HT1080 (cell line): ENCODE measurements at regions not wholly inside any gene's neighbourhood (a gene's known extent, or its start where the extent isn't known, plus 50 kb on each side); places are given as distances from the start of the nearest gene placed in this dataset.

Experiments used
- DNase-seq: peaks from one replicate; pipeline ENCODE4 v3.0.0-alpha.2; 2015; ENCODE audit warnings: low read depth

DNA sequence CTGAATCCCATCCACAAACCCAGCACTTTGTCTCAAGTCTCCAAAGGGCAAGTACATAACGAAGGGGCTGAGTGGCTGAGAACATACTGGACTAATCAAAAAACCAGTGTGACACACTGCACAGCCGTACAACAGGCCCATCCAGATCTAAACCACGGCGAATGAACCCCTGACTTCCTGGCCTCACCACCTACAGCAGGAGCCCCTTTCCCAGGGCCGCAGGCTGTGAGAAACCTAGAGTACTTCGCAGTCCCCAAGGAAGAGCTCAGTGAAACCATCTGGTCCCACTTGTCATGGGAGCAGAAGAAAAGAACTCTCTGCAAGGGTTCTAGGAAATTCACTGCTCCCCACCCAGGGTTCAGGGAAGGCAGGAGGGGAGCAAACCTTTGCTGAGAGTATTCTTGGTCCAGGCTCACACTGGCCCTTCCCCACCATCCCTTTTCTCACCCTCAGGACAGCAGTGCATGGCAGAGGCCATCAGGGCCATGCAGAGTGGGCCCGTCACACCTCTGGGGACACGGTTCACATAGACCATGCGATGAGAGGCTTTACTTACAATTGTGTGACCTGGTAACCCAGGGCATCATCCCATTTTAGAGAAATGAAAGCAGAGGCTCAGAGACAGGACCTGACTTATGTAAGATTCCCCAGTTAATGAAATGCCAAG lies 192.8 kb downstream of the BCL11B start:
- no peak for DNase-seq

DNA sequence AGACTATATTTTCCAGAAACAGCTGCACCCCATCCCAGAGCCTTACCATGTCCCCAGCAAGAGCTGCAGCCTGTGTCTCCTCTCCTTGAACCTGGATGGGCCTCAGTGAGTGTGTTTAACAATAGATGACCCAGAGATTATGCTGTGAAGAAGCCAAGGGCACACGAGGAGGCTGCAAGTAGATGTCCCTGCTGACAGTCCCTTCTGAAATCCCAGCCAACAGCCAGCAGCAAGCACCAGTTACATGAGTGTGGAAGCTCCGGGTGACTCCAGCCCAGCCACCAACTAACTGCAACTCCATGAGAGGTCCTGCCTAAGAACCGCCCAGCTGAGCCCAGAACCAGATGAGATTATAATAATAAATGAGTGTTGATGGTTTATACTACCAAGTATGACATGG lies 191.7 kb downstream of the BCL11B start:
- no peak for DNase-seq

DNA sequence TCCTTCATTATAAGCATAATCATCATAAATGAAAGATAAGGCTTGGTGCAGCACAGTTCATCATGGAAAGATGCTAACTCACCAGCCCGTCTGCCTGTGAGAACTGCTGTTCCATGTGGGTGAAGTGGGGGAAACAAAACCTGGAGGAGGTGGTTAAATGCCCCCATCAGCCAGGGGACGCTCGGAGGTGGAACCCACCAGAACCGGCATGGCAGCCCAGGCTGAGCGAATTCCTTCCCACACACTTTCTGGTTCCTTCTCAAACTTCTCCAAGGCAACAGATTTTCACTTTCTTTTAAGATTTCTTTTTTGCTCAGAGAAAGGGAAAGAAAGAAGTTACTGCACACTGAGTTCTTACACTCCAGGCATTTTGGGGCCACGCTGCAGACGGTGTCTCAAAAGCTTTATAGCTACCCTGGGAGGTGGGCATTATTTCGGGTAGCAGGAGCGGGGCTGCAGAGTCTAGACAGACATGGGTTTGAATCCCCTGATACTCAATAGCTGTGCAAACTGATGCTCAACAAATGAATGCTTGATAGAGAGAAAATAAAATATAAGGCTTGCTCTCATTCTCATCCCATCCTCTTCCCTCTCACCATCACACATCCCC lies 190.7 kb downstream of the BCL11B start:
- DNase-seq, result no peak

DNA sequence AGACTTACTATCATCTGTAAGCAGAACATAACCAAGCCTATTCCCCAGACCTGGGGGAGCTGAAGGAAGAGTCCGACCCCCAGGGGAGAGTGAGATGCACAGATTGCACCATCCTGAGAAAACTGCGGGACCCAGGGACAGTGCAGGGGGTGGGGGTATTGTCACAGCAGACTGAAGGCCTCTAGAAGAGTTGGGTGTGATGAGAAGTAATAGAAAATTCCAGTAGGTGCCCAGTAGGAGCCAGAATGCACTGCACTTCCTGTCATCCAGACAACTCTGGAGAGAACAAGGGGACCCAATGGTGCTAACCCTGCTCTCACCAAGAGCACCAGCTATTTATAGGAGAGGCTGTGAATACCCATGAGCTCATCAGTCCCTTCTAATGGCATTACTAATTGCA lies 190.1 kb downstream of the BCL11B start:
- no peak for DNase-seq

DNA sequence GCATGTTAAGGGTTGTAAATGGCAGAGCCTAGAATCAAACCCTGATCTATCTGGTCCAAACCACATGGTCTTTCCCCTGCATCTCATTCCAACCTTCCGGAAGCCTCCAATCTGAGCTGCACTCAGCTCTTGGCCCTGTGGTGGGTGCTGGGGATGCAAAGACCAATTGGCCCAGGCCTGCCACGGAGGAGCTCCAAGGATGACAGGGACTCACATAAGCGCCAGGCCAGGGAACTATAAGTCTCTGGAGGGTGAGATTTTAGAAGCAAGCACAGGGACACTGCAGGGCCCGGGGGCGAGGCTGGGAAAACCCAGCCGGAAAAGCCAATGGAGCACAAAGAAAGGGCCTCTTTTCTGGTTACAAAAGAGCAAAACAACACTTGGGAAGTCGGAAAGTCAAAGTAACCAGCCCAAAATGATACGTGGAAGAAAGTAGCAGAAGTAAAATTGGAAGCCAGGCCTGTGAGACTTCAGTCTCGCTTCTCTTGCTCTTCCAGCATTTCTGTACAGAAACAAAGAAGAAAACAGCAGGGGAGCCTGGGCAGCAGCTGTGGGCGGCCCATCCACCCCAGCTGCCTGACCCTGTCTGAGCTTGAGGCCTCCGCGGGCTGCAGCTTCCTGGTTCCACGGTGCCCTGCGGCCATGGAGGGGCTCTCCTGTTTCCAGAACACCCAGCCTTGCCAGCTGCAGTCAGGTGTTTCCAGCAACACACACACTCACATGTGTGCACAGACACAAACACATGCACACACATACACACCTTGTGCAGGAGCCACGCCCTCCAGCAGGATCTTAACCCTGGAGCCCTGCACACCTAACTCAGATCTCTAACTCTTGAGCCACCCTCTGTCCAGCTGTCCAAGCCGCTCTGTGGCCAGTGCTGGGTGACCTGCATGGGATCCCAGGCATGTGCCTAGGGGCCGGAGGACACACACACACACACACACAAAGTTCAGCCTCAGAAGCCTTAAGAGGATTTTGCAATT lies 178.2 kb downstream of the BCL11B start:
- DNase-seq, result no peak

DNA sequence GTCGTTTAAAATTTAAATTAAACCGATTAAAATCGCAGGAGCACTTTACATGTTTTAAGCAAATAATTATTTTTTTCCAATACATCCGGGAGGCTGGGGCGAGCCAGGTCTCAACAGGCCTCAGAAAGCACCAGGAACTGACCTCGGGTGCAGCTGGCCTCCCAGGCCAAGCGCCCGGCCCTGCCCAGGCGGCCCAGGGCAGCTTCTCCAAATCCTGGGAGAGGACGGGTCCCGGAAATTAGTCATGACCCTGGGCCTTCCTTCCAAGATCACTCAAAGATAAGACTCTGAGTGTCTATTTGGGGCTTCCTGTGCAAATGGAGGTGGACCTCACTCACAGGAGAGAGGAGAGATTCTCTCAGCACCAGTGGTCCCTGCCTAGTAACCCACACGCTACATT lies 177.1 kb downstream of the BCL11B start:
- peak; percentile 26 for DNase-seq

DNA sequence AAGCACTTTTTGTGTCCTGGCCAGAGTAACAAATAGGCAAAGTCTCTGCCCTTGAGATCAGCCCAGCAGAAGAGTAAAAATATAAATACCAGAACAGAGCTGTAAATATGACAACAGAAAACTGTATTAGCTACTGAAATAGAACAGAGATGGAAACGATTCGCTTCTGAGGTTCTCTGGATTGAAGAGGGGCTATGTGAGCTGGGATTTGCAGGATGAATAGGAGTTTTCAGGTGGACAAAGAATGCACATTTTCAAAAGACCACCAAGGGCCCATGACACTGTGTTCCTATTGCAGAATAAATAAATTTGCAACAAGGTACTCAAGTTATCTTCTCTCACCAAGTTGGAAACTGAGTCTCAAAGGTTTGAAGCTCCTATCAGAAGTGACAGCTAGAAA lies 176.6 kb downstream of the BCL11B start:
- no peak for DNase-seq

DNA sequence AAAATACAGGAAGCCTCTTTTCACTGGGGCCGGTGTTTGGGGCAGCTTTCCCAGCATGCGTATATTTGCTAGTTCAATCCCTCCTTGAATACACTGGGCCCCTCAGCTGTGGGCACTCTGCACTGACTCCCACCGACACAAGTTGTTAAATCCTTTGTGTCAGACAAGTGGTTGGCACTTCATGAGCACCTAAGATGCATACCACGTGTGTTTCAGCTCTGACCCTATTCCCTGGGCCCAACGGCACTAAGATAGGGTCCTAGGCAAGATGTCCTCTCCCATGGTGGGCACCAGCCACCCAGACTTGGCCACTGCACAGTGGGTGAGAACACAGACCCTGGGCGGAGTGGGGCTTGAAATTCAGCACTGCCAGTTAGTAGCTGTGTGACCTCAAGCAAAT lies 173.8 kb downstream of the BCL11B start:
- DNase-seq, result no peak

DNA sequence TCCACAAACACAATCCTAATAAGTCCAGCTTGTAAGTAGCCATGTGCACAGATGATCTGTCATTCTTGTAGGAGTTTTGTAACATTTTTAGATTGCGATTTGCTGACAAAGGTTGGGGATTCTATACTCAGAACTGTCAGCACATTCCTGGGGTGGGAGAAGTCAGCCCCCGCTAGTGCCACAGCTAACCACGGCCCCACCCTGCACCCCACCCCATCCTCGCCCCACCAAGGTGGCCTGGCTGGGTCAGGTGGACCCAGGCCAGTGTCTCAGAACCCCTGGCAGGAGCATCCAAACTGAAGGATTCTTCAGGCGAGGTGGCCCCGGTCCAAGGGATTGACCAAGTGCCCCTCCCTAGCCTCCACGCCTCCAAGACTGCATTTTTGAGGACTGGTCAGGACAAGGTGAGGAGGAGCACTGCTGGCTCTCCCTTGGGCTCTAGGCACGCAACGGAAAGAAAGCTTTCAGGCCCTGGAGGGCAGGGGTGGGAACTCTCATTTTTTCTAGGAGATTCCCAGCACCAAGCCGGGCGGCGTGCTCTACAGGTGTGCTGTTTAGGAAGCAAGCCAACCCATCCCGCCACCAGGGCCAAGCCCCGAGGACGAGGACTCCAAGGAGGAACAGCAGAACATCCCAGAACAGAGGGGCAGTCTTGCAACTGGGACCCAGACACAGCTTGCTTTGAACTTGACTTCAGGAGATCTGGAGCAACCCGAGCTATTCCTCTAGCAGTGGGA lies 172.8 kb downstream of the BCL11B start:
- DNase-seq, result no peak

DNA sequence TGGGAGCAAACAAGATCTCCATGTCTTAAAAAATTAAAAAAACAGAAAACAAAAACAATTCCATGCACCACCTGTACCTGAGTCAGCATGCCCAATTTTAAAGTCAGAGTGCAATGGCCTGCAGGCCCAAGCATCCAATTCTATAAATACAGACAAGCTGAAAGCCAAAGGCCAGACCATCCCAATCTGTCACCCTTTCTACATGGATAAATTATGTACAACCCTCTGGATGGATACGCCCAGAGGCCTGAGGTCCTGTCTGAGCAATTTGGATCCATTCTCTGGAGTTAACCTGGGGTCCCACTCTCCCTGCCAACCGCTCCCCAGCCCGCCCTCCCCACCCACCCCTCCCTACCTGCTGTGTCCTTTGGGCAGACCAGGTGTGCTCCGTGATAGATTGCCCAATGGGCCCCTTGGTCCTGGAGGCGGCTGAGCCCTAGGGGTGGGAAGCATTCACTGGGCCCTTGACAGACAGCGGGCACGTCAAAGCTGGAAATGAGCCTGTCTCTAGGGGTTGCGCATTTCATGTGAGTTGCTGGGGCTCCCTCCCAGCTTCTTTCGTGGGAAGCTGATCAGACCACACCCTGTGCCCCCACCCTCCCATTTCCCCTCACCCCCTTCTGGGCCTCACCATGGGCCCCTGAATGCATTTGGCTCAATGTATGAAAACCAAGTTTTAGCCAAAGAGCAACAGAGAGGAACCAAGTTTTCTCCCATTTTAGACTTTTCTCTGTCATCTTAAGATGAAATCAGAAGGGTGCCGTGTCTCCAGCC lies 171.3 kb downstream of the BCL11B start:
- DNase-seq, result no peak

DNA sequence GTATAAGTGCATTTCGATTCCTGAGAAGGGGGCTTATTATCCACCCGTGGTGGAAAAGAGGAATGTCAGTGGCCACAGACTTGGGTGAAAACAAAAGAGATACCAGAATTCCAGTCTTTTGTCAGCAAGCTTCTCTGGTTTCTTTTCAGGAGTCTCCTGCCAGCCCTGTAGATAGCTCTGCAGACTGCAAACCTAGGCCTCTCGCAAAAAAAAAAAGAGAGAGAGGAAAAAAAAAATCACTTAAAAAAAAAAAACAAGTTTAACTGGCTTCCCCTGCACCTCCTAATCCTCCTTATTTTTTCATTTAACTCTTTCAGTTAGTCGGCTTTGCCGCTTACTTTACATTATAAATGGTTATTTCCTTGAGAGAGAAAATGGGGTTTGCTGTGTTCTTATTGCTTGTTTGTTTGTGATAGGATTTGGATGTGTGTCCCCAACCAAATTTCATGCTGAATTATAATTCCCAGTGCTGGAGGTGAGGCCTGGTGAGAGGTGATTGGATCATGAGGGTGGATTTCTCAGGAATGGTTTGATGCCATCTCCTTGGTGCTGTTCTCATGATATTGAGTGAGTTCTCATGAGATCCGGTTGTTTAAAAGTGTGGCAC lies 170.0 kb downstream of the BCL11B start:
- DNase-seq, result no peak

DNA sequence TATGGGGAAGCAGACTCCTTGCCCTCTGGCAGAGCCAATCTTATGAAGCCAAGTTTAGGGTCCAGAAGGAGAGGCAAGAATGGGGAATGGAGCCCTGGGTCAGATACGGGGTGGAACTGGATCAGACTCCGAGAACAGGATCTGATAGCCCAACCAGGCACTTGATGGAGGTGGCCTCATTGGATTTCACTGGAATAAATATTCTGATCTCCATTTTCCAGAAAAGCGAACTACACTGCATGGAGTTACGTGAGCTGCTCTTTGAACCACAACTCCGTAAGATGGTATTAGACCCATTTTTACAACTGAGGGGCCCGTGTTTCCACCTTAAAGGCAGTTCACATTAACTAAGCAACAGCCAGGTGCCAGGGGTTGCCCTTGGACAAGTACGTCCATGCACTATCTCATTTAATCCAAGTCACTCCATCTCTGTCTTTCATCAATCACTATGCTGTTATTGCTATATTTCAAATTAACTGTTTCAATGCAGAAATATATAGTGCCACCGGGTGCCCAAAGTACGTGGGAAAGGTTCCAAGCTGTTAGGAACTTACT lies 155.2 kb downstream of the BCL11B start:
- no peak for DNase-seq

DNA sequence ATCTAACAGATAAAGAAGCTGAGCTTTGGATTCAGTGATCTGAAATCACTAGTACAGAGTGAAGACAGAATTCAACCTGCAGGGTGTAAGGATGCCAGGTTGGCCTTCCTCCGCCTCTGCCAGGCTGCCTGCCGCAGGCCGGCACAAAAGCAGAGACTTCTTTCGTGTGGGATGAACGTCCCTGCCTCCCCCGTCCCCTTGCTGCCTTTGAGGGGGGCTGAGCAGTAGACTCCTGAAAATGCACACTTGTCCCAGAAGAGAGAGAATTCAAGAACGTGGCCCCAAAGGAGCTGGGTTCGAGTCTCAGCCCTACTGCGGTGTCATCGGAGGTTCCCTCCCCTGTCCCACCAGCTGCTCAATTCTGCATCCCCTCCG lies 154.3 kb downstream of the BCL11B start:
- DNase-seq, result no peak

DNA sequence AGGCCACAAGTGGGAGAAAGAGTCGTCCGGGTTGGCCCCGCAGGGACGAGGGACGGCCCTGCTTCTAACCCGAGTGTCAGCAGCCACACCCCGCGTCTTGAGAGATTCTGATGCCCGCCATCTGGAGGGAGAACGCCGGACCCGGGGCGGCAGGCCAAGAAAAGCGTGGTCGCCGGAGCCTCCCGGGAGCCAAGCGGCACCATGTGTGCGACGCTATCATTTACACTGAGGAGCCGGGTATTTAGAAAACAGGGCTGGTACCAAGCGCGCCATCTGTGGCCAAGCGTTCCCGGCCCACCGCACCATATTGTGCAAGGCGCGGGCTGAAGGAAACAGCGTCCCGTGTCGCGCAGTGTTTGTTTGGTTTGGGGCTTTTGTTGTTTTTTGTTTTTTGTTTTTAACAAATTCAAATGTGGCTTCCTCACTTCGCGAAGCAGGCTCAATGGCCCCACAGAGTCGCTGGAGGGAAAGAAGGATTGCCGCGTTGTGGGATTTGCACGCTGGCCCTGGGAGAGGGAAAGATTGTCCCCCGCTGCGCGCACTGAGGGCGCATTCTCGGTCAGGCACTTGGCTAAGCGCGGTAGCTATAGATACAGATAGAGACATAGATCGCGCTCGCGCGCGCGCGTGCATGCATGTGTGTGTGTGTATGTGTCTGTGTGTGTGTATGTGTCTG lies 153.8 kb downstream of the BCL11B start:
- DNase-seq, result no peak

DNA sequence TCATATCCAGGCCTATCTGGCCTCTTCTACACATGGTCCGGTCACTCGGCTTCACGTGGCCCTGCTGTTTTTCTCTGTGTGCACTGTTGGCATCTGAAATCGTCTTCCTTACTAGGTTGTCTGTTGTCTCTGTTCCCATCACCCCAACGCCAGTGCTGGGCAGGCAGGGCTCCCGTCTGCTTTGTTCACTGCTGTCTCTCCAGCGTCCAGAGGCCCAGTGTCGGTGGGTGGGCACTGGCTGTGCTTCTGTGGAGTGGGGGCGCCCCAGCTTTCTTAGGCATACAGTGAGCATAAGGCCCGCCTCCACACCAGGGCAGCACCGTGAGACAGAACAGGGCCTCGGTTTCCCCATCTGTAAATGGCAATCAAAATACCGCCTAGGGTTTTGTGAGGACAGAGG lies 153.1 kb downstream of the BCL11B start:
- no peak for DNase-seq
